GM12878 (cell line): ENCODE measurements at regions not wholly inside any gene's neighbourhood (a gene's known extent, or its start where the extent isn't known, plus 50 kb on each side); places are given as distances from the start of the nearest gene placed in this dataset.
A peak's percentile ranks its signal among the peaks of the same experiment; 100 is the strongest.

Experiments
- CTCF ChIP-seq, 3 experiments: IDR thresholded peaks in 2 of 3; conservative IDR thresholded peaks in 1 of 3; 2 replicates each; pipeline ENCODE4 v1.5.1; 2011; ENCODE audit warnings: low read depth in 3 of 3, low read length in 3 of 3, mild to moderate bottlenecking in 3 of 3, control low read depth in 2 of 3, moderate library complexity in 2 of 3, inconsistent platforms in 1 of 3, mixed read lengths in 1 of 3; ENCODE audit not compliant: control insufficient read depth in 2 of 3, insufficient read depth in 1 of 3; ENCODE audit errors: extremely low read depth in 1 of 3
- DPF2 ChIP-seq: fragments of 450-650 bp; IDR thresholded peaks from 2 replicates; pipeline ENCODE4 v1.6.1; 2017; ENCODE audit warnings: mild to moderate bottlenecking
- IRF4 ChIP-seq: IDR thresholded peaks from 2 replicates; pipeline ENCODE4 v1.6.1; 2011; ENCODE audit warnings: low read depth, low read length
- MYC ChIP-seq: IDR thresholded peaks from 2 replicates; pipeline ENCODE4 v1.6.1; 2011; ENCODE audit warnings: mild to moderate bottlenecking, low read length, moderate library complexity, inconsistent platforms; ENCODE audit not compliant: insufficient read depth, insufficient replicate concordance, insufficient read length, severe bottlenecking
- PAX5 ChIP-seq: IDR thresholded peaks from 2 replicates; pipeline ENCODE4 v1.6.1; 2011; ENCODE audit warnings: low read depth, low read length, borderline replicate concordance
- RUNX3 ChIP-seq: IDR thresholded peaks from 2 replicates; pipeline ENCODE4 v1.6.1; 2012; ENCODE audit warnings: low read length, inconsistent platforms
- SIX5 ChIP-seq: IDR thresholded peaks from 2 replicates; pipeline ENCODE4 v1.6.1; 2011; ENCODE audit warnings: mild to moderate bottlenecking, low read depth, low read length, moderate library complexity; ENCODE audit not compliant: severe bottlenecking
- SREBF2 ChIP-seq: IDR thresholded peaks from 2 replicates; pipeline ENCODE4 v1.6.1; 2012; ENCODE audit warnings: mild to moderate bottlenecking, low read length
- STAT1 ChIP-seq: fragments of 450-650 bp; conservative IDR thresholded peaks from 2 replicates; pipeline ENCODE4 v1.6.1; 2014; ENCODE audit warnings: antibody characterized with exemption, mild to moderate bottlenecking
- ZBTB11 ChIP-seq: fragments of 450-650 bp; formaldehyde crosslinking; IDR thresholded peaks from 2 replicates; pipeline ENCODE4 v1.5.0; 2022; ENCODE audit warnings: mild to moderate bottlenecking, missing genetic modification characterization
- ZNF622 ChIP-seq: fragments of 450-650 bp; IDR thresholded peaks from 2 replicates; pipeline ENCODE4 v1.6.1; 2017; ENCODE audit warnings: mild to moderate bottlenecking, inconsistent platforms

- TF ChIP-seq STAT1 = no peak
- TF ChIP-seq PAX5 = peak; percentile 54; the same call in 1 of the 2 replicates
- no peak for TF ChIP-seq DPF2
- no peak for TF ChIP-seq SREBF2
- no peak for TF ChIP-seq SIX5
- TF ChIP-seq IRF4 = 0 out of 2 replicates have a peak, but pooled peaks have one; percentile 15
- TF ChIP-seq MYC = no peak
- no peak for TF ChIP-seq ZNF622
- peak; percentile 17; the same call in 1 of the 2 replicates for TF ChIP-seq RUNX3
- no peak for TF ChIP-seq ZBTB11
- TF ChIP-seq CTCF (IDR thresholded peaks at IDR 0.05 in 2 of 3, conservative IDR thresholded peaks at IDR 0.05 in 1 of 3; ENCODE audit: control insufficient read depth in 2 of 3, extremely low read depth in 1 of 3, insufficient read depth in 1 of 3, low read depth in 3 of 3, low read length in 3 of 3) = no peak
These were observed 61.1 kb upstream of the IRF2BP2 start (continued) for GRCh38 chr1:234670967-234671626.
